IPS-18a (cell line): ENCODE measurements at regions not wholly inside any gene's neighbourhood (a gene's known extent, or its start where the extent isn't known, plus 50 kb on each side); places are given as distances from the start of the nearest gene placed in this dataset.
"Not testable (repeated sequence)": the region's sequence is repeated elsewhere in the genome, so short reads cannot be mapped to it uniquely, and the experiment has no call there.

Experiments
- H3K27ac ChIP-seq: one replicate; pipeline ENCODE4 v1.5.1; 2013; ENCODE audit warnings: low read length
- H3K27me3 ChIP-seq: one replicate; pipeline ENCODE4 v1.6.1; 2013; ENCODE audit warnings: mild to moderate bottlenecking, low read length; ENCODE audit not compliant: control insufficient read depth, insufficient read depth
- H3K36me3 ChIP-seq: one replicate; pipeline ENCODE4 v1.6.1; 2013; ENCODE audit warnings: low read depth, low read length; ENCODE audit not compliant: control insufficient read depth
- H3K4me1 ChIP-seq: one replicate; pipeline ENCODE4 v1.6.1; 2013; ENCODE audit warnings: low read depth, low read length; ENCODE audit not compliant: control insufficient read depth
- H3K4me3 ChIP-seq: one replicate; pipeline ENCODE4 v1.5.1; 2013; ENCODE audit warnings: low read length
- H3K9ac ChIP-seq: one replicate; pipeline ENCODE4 v1.6.1; 2013; ENCODE audit warnings: mild to moderate bottlenecking, low read length, moderate library complexity
- H3K9me3 ChIP-seq: one replicate; pipeline ENCODE4 v1.6.1; 2013; ENCODE audit warnings: low read depth, low read length; ENCODE audit not compliant: control insufficient read depth

DNA sequence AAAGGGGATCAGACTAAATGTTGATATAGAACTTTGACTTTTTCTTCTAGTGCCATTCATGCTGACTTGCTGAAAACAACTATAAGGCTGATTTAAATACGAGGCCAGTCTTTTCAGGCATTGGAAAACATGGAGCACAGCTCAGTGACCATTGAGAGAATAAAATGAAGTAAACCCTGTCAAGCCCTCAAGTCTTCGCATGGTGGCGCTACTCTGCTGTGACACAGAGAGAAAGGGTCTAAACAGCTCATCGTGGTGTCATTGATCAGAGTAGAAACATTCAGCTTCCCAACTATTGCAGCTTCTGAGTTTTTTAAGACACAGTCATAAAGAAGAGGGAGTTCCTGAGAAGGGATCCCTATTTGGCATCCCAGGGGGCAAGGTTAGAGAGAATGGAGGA lies 716.2 kb downstream of the DIPK2A start:
- H3K9me3 ChIP-seq, result peaks cover 4% of the 10 kb centered on the region
- no peaks in the 10 kb centered on the region for H3K36me3 ChIP-seq
- no peak overlapping the region for H3K9ac ChIP-seq
- peaks cover 7% of the 10 kb centered on the region for H3K4me1 ChIP-seq
- no peaks in the 10 kb centered on the region for H3K27me3 ChIP-seq
- no peak overlapping the region for H3K4me3 ChIP-seq
- no peak overlapping the region for H3K27ac ChIP-seq

GRCh38 chr3:144692488-144692887 lies 720.9 kb downstream of the DIPK2A start:
- Histone ChIP-seq H3K36me3 (no peaks in the 10 kb centered on the region), H3K4me3 (no peak overlapping the region), H3K27ac (no peak overlapping the region), H3K4me1 (peaks cover 7% of the 10 kb centered on the region), H3K27me3 (no peaks in the 10 kb centered on the region), H3K9ac (no peak overlapping the region), H3K9me3 (peaks cover 4% of the 10 kb centered on the region)

DNA sequence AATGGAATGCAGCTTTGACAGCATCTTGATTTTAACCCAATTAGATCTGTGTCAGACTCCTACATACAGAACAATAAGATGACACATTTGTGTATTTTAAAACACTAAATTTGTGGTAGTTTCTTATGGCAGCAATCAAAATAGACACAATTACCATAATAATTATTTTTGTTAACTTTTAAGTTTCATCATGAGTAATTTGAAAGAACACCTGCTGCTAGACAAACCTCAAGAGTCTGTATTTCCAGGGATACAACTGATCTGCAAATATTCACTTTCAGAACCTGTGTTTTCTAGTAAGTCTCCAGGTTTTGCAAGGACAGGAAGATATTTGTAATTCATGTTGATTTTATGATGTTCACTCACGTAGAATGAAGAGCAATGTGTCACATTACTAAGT lies 736.8 kb downstream of the DIPK2A start:
- no peak overlapping the region for H3K4me3 ChIP-seq
- H3K36me3 ChIP-seq, result no peaks in the 10 kb centered on the region
- H3K9ac ChIP-seq, result no peak overlapping the region
- H3K27me3 ChIP-seq, result no peaks in the 10 kb centered on the region
- H3K4me1 ChIP-seq, result no peaks in the 10 kb centered on the region
- H3K27ac ChIP-seq, result no peak overlapping the region
- no peaks in the 10 kb centered on the region for H3K9me3 ChIP-seq

DNA sequence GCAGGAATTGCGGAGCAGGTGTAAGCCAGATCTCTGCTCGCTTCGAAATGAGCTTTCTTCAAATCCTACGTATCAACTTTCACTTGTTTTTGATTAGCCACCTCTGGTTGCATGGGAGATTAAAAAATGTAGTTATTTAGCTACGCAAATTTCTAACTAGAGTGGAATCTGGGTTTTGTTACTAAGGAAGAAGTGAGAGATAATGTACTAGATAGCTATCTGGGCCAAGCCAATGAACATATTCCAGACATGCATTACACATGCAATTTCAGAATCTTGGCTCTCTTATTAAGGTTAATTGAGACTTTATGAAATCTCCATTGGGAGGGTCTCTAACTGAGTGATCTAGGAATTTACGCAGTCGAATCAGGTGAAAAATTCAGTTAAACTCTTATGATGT lies 765.7 kb downstream of the DIPK2A start:
- Histone ChIP-seq H3K27me3 (no peaks in the 10 kb centered on the region), H3K4me3 (no peak overlapping the region), H3K9me3 (no peaks in the 10 kb centered on the region), H3K9ac (no peak overlapping the region), H3K4me1 (no peaks in the 10 kb centered on the region), H3K36me3 (no peaks in the 10 kb centered on the region), H3K27ac (no peak overlapping the region)

GRCh38 chr3:144743225-144743668 lies 771.6 kb downstream of the DIPK2A start:
- Histone ChIP-seq H3K36me3 (no peaks in the 10 kb centered on the region), H3K9me3 (no peaks in the 10 kb centered on the region), H3K27ac (no peak overlapping the region), H3K27me3 (no peaks in the 10 kb centered on the region), H3K9ac (no peak overlapping the region), H3K4me1 (no peaks in the 10 kb centered on the region), H3K4me3 (no peak overlapping the region)

GRCh38 chr3:144744473-144744872 lies 772.9 kb downstream of the DIPK2A start:
- Histone ChIP-seq H3K9ac (no peak overlapping the region), H3K4me3 (no peak overlapping the region), H3K4me1 (no peaks in the 10 kb centered on the region), H3K9me3 (no peaks in the 10 kb centered on the region), H3K27ac (no peak overlapping the region), H3K27me3 (no peaks in the 10 kb centered on the region), H3K36me3 (no peaks in the 10 kb centered on the region)

- H3K4me3 ChIP-seq, result no peak overlapping the region
- H3K27me3 ChIP-seq, result no peaks in the 10 kb centered on the region
- H3K27ac ChIP-seq, result no peak overlapping the region
- peaks cover 2% of the 10 kb centered on the region for H3K4me1 ChIP-seq
- no peaks in the 10 kb centered on the region for H3K36me3 ChIP-seq
- no peak overlapping the region for H3K9ac ChIP-seq
- no peaks in the 10 kb centered on the region for H3K9me3 ChIP-seq
Observed at GRCh38 chr3:144746631-144747030, 775.0 kb downstream of the DIPK2A start.

- H3K9me3 ChIP-seq, H3K36me3 ChIP-seq, H3K4me3 ChIP-seq, H3K4me1 ChIP-seq, H3K9ac ChIP-seq, H3K27me3 ChIP-seq, H3K27ac ChIP-seq: not testable (repeated sequence)
Observed at GRCh38 chr3:144749536-144750253, 778.1 kb downstream of the DIPK2A start.

DNA sequence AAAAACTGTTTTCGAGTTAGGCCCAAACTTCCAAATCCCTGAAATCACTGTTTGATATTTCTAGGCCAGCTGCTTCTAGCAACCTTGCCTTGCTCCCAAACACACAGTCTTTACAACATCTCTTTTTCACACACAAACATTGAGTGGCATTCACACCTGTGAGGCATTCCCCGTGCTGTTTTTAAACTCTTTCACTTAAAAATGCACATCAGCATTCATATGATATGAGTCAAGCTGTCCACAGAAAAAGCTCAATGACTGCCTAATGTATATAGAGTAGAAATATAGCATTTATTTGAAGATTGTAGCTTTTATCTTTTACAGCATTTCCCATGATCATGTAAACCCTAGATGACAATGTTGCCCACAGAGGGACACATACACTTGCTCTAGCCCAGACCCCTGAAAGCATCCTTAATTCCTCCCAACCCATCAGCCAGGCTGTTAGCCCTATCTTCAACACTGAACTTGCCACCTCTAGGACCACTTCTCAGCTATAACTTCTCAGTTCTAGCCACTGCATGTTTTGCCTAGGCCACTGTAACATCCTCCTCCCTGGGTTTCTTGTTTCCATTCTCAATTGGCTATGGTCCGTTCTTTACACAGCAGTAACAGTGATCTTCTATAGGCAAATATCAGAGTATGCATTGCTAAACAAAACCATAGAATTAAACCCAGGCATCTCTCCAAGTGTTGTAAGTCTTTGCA lies 782.6 kb downstream of the DIPK2A start:
- no peak overlapping the region for H3K9ac ChIP-seq
- no peaks in the 10 kb centered on the region for H3K9me3 ChIP-seq
- no peak overlapping the region for H3K27ac ChIP-seq

GRCh38 chr3:144756704-144757440 lies 785.2 kb downstream of the DIPK2A start:
- no peaks in the 10 kb centered on the region for H3K9me3 ChIP-seq
- peaks cover 3% of the 10 kb centered on the region for H3K4me1 ChIP-seq
- no peak overlapping the region for H3K9ac ChIP-seq
- no peaks in the 10 kb centered on the region for H3K27me3 ChIP-seq
- no peak overlapping the region for H3K4me3 ChIP-seq
- no peak overlapping the region for H3K27ac ChIP-seq
- H3K36me3 ChIP-seq, result no peaks in the 10 kb centered on the region

More for the DNA sequence above, 782.6 kb downstream of the DIPK2A start:
- Histone ChIP-seq H3K4me1 (peaks cover 7% of the 10 kb centered on the region), H3K4me3 (no peak overlapping the region), H3K27me3 (no peaks in the 10 kb centered on the region), H3K36me3 (no peaks in the 10 kb centered on the region)

DNA sequence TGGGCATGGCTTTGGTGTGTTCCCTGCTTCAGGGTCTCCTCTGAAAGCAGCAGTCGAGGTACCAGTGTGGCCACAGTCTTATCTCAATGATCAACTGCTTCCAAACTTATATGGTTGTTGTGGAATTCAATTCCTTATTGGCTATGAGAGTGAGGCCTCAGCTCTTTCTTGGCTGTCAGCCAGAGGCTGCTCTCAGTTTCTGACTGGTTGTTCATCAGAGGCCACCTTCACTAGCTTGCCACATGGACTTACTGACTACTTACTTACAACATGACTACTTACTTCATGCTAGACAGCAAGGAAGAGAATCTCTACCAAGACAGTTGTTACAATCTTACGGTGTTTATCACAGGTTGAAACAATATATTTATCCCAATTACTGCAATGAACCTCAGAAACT lies 789.2 kb downstream of the DIPK2A start:
- no peaks in the 10 kb centered on the region for H3K9me3 ChIP-seq
- H3K36me3 ChIP-seq, result no peaks in the 10 kb centered on the region
- no peaks in the 10 kb centered on the region for H3K27me3 ChIP-seq
- H3K4me1 ChIP-seq, result no peaks in the 10 kb centered on the region
- no peak overlapping the region for H3K9ac ChIP-seq
- no peak overlapping the region for H3K4me3 ChIP-seq
- no peak overlapping the region for H3K27ac ChIP-seq
